ENCODE measurements at regions not wholly inside any gene's neighbourhood (a gene's known extent, or its start where the extent isn't known, plus 50 kb on each side); places are given as distances from the start of the nearest gene placed in this dataset.

DNA sequence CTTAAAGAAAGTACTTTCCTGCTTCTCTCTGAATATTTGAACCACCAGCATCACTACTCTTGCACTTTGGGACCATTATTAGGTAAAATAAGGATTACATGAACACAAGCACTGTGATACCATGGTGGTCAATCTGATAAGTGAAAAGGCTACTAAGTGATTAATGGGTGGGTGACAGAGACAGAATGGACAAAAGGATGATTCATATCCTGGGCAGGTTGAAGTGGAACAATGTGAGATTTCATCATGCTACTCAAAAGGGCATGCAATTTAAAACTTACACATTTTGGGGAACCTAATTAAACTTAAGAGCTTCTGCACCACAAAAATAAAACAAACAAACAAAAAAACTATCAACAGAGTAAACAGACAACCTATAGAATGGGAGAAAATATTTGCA, 172.0 kb upstream of the CD96 start:
- no peak for TF ChIP-seq EZH2 (IDR thresholded peaks at IDR 0.05; ENCODE audit: borderline replicate concordance, low read length)
- no peak for TF ChIP-seq CTCF (IDR thresholded peaks at IDR 0.05; ENCODE audit: low read length)
